PFSK-1 (cell line): ENCODE measurements at regions not wholly inside any gene's neighbourhood (a gene's known extent, or its start where the extent isn't known, plus 50 kb on each side); places are given as distances from the start of the nearest gene placed in this dataset.

ENCODE experiments used
- FOXP2 ChIP-seq: optimal IDR thresholded peaks from 2 replicates; pipeline ENCODE3; 2011; ENCODE audit warnings: borderline replicate concordance, control low read depth, inconsistent platforms; ENCODE audit not compliant: insufficient read depth; ENCODE audit errors: extremely low read length, extremely low read depth
- POLR2AphosphoS5 ChIP-seq: IDR thresholded peaks from 2 replicates; pipeline ENCODE4 v1.6.1; 2012; ENCODE audit warnings: low read depth, mild to moderate bottlenecking, control low read depth, low read length, moderate library complexity
- REST ChIP-seq, 2 experiments: IDR thresholded peaks; 2 replicates each; pipeline versions ENCODE4 v1.6.1 to v1.8.0; 2011 to 2012; ENCODE audit warnings: low read depth in 2 of 2, low read length in 2 of 2, control low read depth in 1 of 2, inconsistent platforms in 1 of 2, mild to moderate bottlenecking in 1 of 2, moderate library complexity in 1 of 2; ENCODE audit not compliant: insufficient read depth in 1 of 2
- SIN3A ChIP-seq: IDR thresholded peaks from 2 replicates; pipeline ENCODE4 v1.6.1; 2012; ENCODE audit warnings: mild to moderate bottlenecking, low read length, moderate library complexity, borderline replicate concordance; ENCODE audit not compliant: insufficient read depth
- TAF1 ChIP-seq: IDR thresholded peaks from 2 replicates; pipeline ENCODE4 v1.6.1; 2012; ENCODE audit warnings: low read length, control low read depth, borderline replicate concordance; ENCODE audit not compliant: insufficient read depth

DNA sequence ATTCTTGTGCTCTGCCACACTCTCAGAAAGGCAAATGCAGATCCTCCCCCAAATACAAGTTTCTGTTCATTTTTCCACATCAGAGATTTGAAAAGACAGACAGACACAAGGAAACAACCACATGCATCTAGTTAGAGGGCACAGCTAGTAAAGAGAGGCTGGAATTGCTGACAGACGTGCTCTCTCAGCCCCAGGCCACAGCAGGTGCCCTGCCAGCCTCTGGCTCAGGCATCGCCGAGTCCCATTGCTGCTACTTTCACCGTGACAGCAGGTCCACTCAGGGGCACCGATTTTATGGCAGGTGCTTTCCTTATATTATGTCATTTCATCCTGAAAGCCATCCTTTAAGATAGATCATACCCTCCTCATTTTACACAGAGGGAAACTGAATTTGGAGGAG lies 507.5 kb downstream of the EIPR1 start:
- TF ChIP-seq POLR2AphosphoS5 (no peak), REST (IDR thresholded peaks at IDR 0.05; ENCODE audit: insufficient read depth in 1 of 2, low read depth in 2 of 2, low read length in 2 of 2) (no peak), SIN3A (no peak), FOXP2 (no peak), TAF1 (no peak)
